ENCODE measurements at regions not wholly inside any gene's neighbourhood (a gene's known extent, or its start where the extent isn't known, plus 50 kb on each side); places are given as distances from the start of the nearest gene placed in this dataset.

DNA sequence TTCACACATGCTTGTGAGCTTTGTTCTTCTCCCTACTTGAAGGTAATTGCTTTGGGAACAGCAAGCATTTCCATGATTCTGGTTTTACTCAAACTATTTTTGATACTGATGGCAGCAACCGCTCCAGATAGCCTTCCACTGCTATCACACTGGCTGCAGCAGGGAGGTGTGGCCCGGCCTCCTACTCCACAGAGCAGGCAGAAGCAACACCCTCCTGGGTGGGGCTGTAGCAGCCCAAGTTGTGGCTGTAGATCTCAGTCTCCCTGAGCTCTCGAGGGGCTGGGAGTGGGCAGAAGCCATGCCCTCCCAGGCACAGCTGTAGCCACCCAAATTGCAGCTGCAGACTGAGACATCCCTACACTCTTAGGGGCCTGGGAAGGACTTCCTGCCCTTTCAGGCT lies 878.8 kb upstream of the GBE1 start:
- TF ChIP-seq FOXA3 (CRISPR knock-in tag; conservative IDR thresholded peaks at IDR 0.05 in 1 of 2, IDR thresholded peaks at IDR 0.05 in 1 of 2) (no peak), CBX5 (IDR thresholded peaks at IDR 0.05; ENCODE audit: borderline replicate concordance, low read depth) (no peak)
- TF ChIP-seq, protein P1, sequence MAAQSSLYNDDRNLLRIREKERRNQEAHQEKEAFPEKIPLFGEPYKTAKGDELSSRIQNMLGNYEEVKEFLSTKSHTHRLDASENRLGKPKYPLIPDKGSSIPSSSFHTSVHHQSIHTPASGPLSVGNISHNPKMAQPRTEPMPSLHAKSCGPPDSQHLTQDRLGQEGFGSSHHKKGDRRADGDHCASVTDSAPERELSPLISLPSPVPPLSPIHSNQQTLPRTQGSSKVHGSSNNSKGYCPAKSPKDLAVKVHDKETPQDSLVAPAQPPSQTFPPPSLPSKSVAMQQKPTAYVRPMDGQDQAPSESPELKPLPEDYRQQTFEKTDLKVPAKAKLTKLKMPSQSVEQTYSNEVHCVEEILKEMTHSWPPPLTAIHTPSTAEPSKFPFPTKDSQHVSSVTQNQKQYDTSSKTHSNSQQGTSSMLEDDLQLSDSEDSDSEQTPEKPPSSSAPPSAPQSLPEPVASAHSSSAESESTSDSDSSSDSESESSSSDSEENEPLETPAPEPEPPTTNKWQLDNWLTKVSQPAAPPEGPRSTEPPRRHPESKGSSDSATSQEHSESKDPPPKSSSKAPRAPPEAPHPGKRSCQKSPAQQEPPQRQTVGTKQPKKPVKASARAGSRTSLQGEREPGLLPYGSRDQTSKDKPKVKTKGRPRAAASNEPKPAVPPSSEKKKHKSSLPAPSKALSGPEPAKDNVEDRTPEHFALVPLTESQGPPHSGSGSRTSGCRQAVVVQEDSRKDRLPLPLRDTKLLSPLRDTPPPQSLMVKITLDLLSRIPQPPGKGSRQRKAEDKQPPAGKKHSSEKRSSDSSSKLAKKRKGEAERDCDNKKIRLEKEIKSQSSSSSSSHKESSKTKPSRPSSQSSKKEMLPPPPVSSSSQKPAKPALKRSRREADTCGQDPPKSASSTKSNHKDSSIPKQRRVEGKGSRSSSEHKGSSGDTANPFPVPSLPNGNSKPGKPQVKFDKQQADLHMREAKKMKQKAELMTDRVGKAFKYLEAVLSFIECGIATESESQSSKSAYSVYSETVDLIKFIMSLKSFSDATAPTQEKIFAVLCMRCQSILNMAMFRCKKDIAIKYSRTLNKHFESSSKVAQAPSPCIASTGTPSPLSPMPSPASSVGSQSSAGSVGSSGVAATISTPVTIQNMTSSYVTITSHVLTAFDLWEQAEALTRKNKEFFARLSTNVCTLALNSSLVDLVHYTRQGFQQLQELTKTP (IDR thresholded peaks at IDR 0.05; ENCODE audit: low read depth in 1 of 2, partially characterized antibody in 2 of 2) = no peak
